BJ (cell line): ENCODE measurements at regions not wholly inside any gene's neighbourhood (a gene's known extent, or its start where the extent isn't known, plus 50 kb on each side); places are given as distances from the start of the nearest gene placed in this dataset.
A peak's percentile ranks its signal among the peaks of the same experiment; 100 is the strongest.

Experiments used
- CTCF ChIA-PET: fragments of 350-600 bp; formaldehyde crosslinking; extraction: SDS; loops from one replicate; lab custom pipeline; 2021; ENCODE audit warnings: antibody characterized with exemption, inconsistent platforms; lab: Yijun Ruan, JAX
- POLR2A ChIA-PET: fragments of 300-600 bp; sonication (Branson Sonifier 250); formaldehyde crosslinking; extraction: SDS; loops from one replicate; lab custom pipeline; 2021; ENCODE audit warnings: antibody characterized with exemption; lab: Charles Lee
- DNase-seq: peaks from one replicate; pipeline ENCODE4 v3.0.0-alpha.2; 2011; ENCODE audit warnings: low read depth
- H3K27me3 ChIP-seq: 2 replicates; pipeline ENCODE4 v1.6.0; 2011; ENCODE audit warnings: low read length; ENCODE audit not compliant: control insufficient read depth, insufficient read depth
- H3K36me3 ChIP-seq: 2 replicates; pipeline ENCODE4 v1.5.1; 2011; ENCODE audit warnings: low read length; ENCODE audit not compliant: control insufficient read depth, insufficient read depth
- H3K4me3 ChIP-seq: 2 replicates; pipeline ENCODE4 v1.5.1; 2011; ENCODE audit warnings: low read depth, mild to moderate bottlenecking, control low read depth, low read length
- CTCF ChIP-seq: IDR thresholded peaks from 2 replicates; pipeline ENCODE4 v1.5.1; 2011; ENCODE audit warnings: low read depth, mild to moderate bottlenecking, control low read depth, inconsistent platforms, low read length, moderate library complexity; ENCODE audit not compliant: insufficient read depth

GRCh38 chr17:45628019-45628418 lies 137.5 kb upstream of the PLEKHM1 start:
- DNase-seq: no peak
- no peaks in the 10 kb centered on the region for H3K27me3 ChIP-seq
- ChIA-PET CTCF (interaction anchor here (0.6 to 2.7 kb wide), 3 partner anchors 12 to 265 kb away, joined by 3 to 19 read pairs (median 4); no protein-coding TSS in a partner anchor), POLR2A (no interaction called here)
- H3K4me3 ChIP-seq: no peak overlapping the region
- H3K36me3 ChIP-seq: peaks cover 11% of the 10 kb centered on the region
- no peak for TF ChIP-seq CTCF

- ChIA-PET POLR2A (no interaction called here), CTCF (interaction anchor here (1.9 kb wide), 1 partner anchor 9 kb away, joined by 8 read pairs; no protein-coding TSS in a partner anchor)
- H3K27me3 ChIP-seq: no peaks in the 10 kb centered on the region
- H3K4me3 ChIP-seq: no peak overlapping the region
- no peak for DNase-seq
- TF ChIP-seq CTCF: no peak
- H3K36me3 ChIP-seq: peaks cover 17% of the 10 kb centered on the region
These were observed 141.4 kb upstream of the PLEKHM1 start for GRCh38 chr17:45631941-45632340.

- DNase-seq: no peak
- ChIA-PET CTCF (interaction anchor here (0.9 to 10.3 kb wide), 10 partner anchors 8 to 218 kb away, joined by 3 to 185 read pairs (median 6); no protein-coding TSS in a partner anchor), POLR2A (no interaction called here)
- H3K4me3 ChIP-seq: no peak overlapping the region
- TF ChIP-seq CTCF: no peak
- no peaks in the 10 kb centered on the region for H3K27me3 ChIP-seq
- H3K36me3 ChIP-seq: peaks cover 8% of the 10 kb centered on the region; the same call in 1 of the 2 replicates
These were observed 144.7 kb upstream of the CRHR1 start for GRCh38 chr17:45639297-45639849.

GRCh38 chr17:45640141-45640850 lies 143.8 kb upstream of the CRHR1 start:
- CTCF ChIA-PET: interaction anchor here (0.6 to 10.3 kb wide), 23 partner anchors 9 to 217 kb away, joined by 3 to 185 read pairs (median 5); no protein-coding TSS in a partner anchor
- peak; percentile 96 for TF ChIP-seq CTCF
- POLR2A ChIA-PET: interaction anchor here (0.7 kb wide), 1 partner anchor 11 kb away, joined by 3 read pairs; no protein-coding TSS in a partner anchor
- H3K4me3 ChIP-seq: no peak overlapping the region
- H3K36me3 ChIP-seq: peaks cover 8% of the 10 kb centered on the region; the same call in 1 of the 2 replicates
- no peak for DNase-seq
- no peaks in the 10 kb centered on the region for H3K27me3 ChIP-seq

GRCh38 chr17:45641541-45641940 lies 142.6 kb upstream of the CRHR1 start:
- ChIA-PET CTCF (interaction anchor here (0.6 to 10.3 kb wide), 7 partner anchors 9 to 210 kb away, joined by 3 to 185 read pairs (median 5); no protein-coding TSS in a partner anchor), POLR2A (no interaction called here)
- Histone ChIP-seq H3K36me3 (0 out of 2 replicates have a peak, but pooled peaks cover 4% of the 10 kb centered on the region), H3K27me3 (no peaks in the 10 kb centered on the region), H3K4me3 (no peak overlapping the region)
- TF ChIP-seq CTCF: no peak
- DNase-seq: no peak
